ENCODE measurements at regions not wholly inside any gene's neighbourhood (a gene's known extent, or its start where the extent isn't known, plus 50 kb on each side); places are given as distances from the start of the nearest gene placed in this dataset.
"Not testable (repeated sequence)": the region's sequence is repeated elsewhere in the genome, so short reads cannot be mapped to it uniquely, and the experiment has no call there.

DNA sequence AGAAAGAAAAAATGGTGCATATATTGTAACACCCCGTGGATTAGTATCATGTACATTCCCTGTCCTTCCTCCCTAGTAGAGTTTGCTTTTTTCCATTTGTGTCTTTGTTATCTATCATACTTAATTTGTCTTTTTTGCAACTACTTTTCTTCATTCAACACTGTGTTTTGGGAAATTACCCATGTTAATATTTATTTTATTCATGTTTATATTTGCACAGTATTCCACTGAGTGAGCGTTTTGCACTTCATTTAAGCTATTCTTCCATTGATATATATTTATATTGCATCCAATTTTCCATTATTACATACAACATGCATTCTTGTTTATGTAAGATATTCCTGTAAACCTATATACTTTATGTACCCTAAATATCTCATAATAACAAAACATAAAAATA lies 57.6 kb upstream of the FAM171A1 start:
- H3K4me3 ChIP-seq, result no peak overlapping the region
- no peaks in the 10 kb centered on the region for H3K36me3 ChIP-seq
- H3K27ac ChIP-seq, result no peak overlapping the region
- no peak for TF ChIP-seq POLR2A (IDR thresholded peaks at IDR 0.05)
- TF ChIP-seq, protein P1, sequence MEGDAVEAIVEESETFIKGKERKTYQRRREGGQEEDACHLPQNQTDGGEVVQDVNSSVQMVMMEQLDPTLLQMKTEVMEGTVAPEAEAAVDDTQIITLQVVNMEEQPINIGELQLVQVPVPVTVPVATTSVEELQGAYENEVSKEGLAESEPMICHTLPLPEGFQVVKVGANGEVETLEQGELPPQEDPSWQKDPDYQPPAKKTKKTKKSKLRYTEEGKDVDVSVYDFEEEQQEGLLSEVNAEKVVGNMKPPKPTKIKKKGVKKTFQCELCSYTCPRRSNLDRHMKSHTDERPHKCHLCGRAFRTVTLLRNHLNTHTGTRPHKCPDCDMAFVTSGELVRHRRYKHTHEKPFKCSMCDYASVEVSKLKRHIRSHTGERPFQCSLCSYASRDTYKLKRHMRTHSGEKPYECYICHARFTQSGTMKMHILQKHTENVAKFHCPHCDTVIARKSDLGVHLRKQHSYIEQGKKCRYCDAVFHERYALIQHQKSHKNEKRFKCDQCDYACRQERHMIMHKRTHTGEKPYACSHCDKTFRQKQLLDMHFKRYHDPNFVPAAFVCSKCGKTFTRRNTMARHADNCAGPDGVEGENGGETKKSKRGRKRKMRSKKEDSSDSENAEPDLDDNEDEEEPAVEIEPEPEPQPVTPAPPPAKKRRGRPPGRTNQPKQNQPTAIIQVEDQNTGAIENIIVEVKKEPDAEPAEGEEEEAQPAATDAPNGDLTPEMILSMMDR (IDR thresholded peaks at IDR 0.05), result no peak
- no peak for TF ChIP-seq POLR2AphosphoS5 (IDR thresholded peaks at IDR 0.05; ENCODE audit: insufficient read depth in 1 of 2, low read depth in 1 of 2)
- H3K27me3 ChIP-seq, result no peaks in the 10 kb centered on the region
- no peaks in the 10 kb centered on the region for H3K4me1 ChIP-seq
- H3K9me3 ChIP-seq, result no peaks in the 10 kb centered on the region
- DNase-seq (ENCODE audit: extremely low spot score in 2 of 2), result no peak
- intact Hi-C loops (cut with DNase I), result no loop called here

DNA sequence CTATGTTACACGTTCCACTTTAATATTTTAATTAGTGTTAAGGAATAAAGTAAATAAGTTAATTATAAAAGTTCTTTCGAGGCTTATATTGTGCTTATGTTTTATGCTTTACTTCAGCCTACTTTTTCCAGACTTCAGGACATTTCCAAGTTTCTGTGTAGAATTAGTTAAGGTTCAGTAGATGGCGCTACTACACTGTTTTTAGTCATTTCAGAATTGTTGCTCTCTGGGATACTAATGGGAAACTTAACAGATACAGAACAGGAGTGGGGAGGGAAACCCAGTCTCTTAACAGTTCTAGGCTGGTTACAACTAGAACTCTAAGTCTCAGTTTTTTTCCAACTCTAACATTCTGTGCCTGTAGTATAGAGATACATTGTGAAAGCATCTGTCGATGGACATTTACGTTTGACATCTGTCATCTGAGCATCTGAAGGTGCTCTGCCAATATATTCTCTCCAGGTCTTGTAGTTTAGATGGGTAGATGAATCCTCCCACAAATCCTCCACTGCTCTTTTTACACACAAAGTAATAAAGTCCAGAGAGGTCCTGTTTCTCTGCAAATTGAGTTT lies 56.8 kb upstream of the FAM171A1 start:
- DNase-seq (ENCODE audit: extremely low spot score in 2 of 2), result no peak
- Histone ChIP-seq H3K4me3 (no peak overlapping the region), H3K36me3 (no peaks in the 10 kb centered on the region), H3K27me3 (no peaks in the 10 kb centered on the region), H3K9me3 (no peaks in the 10 kb centered on the region), H3K4me1 (no peaks in the 10 kb centered on the region), H3K27ac (no peak overlapping the region)
- TF ChIP-seq POLR2AphosphoS5 (IDR thresholded peaks at IDR 0.05; ENCODE audit: insufficient read depth in 1 of 2, low read depth in 1 of 2), result no peak
- TF ChIP-seq, protein P1 (IDR thresholded peaks at IDR 0.05), result peak; percentile 39 to 51 (median 48)
- intact Hi-C loops (cut with DNase I), result no loop called here

DNA sequence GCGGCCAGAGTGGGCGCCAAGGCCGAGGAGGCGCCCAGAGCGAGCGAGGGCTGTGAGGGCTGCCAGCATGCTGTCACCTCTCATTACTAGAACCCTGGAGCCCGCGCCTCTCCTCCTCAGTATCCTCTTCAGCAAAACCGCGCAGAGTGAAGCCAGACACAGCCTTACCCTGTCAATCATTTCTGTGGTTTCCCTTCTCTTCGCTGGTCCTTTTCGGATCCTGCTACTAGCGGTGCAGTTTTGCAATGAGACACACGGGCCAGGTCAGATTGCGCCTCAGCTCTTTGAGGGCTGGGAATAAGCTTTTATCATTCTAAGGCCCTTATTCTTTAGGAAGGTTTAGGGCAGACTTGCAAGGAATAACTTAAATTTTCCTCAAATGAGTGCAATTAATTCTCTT lies 55.5 kb upstream of the FAM171A1 start:
- DNase-seq (ENCODE audit: extremely low spot score in 2 of 2), result no peak
- Histone ChIP-seq H3K27ac (no peak overlapping the region), H3K4me1 (no peaks in the 10 kb centered on the region), H3K36me3 (no peaks in the 10 kb centered on the region), H3K27me3 (no peaks in the 10 kb centered on the region), H3K4me3 (no peak overlapping the region), H3K9me3 (no peaks in the 10 kb centered on the region)
- TF ChIP-seq POLR2AphosphoS5 (IDR thresholded peaks at IDR 0.05; ENCODE audit: insufficient read depth in 1 of 2, low read depth in 1 of 2) (no peak), POLR2A (IDR thresholded peaks at IDR 0.05) (no peak)
- TF ChIP-seq, protein P1 (IDR thresholded peaks at IDR 0.05), result no peak
- intact Hi-C loops (cut with DNase I), result no loop called here

DNA sequence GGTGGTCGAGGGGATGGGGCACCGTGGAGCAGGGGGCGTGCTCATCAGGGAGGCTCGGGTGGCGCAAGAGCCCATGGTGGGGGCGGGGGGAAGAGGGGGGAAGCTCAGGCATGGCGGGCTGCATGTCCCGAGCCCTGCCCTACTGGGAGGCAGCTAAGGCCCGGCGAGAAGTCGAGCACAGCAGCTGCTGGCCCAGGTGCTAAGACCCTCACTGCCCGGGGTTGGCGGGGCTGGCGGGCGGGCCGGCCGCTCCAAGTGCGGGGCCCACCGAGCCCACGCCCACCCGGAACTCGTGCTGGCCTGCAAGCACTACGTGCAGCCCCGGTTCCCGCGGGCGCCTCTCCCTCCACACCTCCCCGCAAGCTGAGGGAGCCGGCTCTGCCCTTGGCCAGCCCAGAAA lies 55.0 kb upstream of the FAM171A1 start:
- H3K36me3 ChIP-seq, result no peaks in the 10 kb centered on the region
- no peak overlapping the region for H3K27ac ChIP-seq
- no peaks in the 10 kb centered on the region for H3K4me1 ChIP-seq
- intact Hi-C loops (cut with DNase I), result no loop called here
- DNase-seq (ENCODE audit: extremely low spot score in 2 of 2), result no peak
- no peak overlapping the region for H3K4me3 ChIP-seq
- TF ChIP-seq POLR2A (IDR thresholded peaks at IDR 0.05) (no peak), POLR2AphosphoS5 (IDR thresholded peaks at IDR 0.05; ENCODE audit: insufficient read depth in 1 of 2, low read depth in 1 of 2) (no peak)
- TF ChIP-seq, protein P1 (IDR thresholded peaks at IDR 0.05), result no peak
- H3K27me3 ChIP-seq, result no peaks in the 10 kb centered on the region
- no peaks in the 10 kb centered on the region for H3K9me3 ChIP-seq

DNA sequence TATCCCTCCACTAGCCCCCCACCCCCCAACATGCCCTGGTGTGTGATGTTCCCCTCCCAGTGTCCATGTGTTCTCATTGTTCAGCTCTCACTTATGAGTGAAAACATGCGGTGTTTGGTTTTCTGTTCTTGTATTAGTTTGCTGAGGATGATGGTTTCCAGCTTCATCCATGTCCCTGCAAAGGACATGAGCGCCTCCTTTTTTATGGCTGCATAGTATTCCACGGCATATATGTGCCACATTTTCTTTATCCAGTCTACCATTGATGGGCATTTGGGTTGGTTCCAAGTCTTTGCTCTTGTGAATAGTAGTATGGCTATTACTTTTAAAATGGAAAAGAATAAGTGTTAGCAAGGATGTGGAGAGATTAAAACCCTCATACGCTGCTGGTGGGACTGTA lies 50.8 kb upstream of the FAM171A1 start:
- DNase-seq (ENCODE audit: extremely low spot score in 2 of 2), result not testable (repeated sequence)

More for the DNA sequence above, 50.8 kb upstream of the FAM171A1 start:
- H3K36me3 ChIP-seq; H3K27me3 ChIP-seq; H3K4me3 ChIP-seq; H3K27ac ChIP-seq; intact Hi-C loops (cut with DNase I); H3K9me3 ChIP-seq; H3K4me1 ChIP-seq: not testable (repeated sequence)
